Neural cell (in vitro differentiated cells): ENCODE measurements at regions not wholly inside any gene's neighbourhood (a gene's known extent, or its start where the extent isn't known, plus 50 kb on each side); places are given as distances from the start of the nearest gene placed in this dataset.

ENCODE experiments used
- H2AFZ ChIP-seq: fragments of 200-600, 300-800 bp; sonication (generic), shearing (Covaris generic); 2 replicates; pipeline ENCODE4 v1.6.0; 2014; ENCODE audit warnings: low read depth, mild to moderate bottlenecking, antibody characterized with exemption, low read length, moderate library complexity
- H3F3A ChIP-seq: fragments of 200-600 bp; shearing (Covaris generic); 2 replicates; pipeline ENCODE4 v1.6.1; 2016; ENCODE audit warnings: mild to moderate bottlenecking, moderate library complexity, mixed read lengths, antibody characterized with exemption, low read length; ENCODE audit not compliant: insufficient read depth, poor library complexity, severe bottlenecking
- H3K27ac ChIP-seq: fragments of 200-600, 300-800 bp; sonication (generic), shearing (Covaris generic); 2 replicates; pipeline ENCODE4 v1.5.1; 2014; ENCODE audit warnings: mild to moderate bottlenecking, low read length, moderate library complexity
- H3K27me3 ChIP-seq: fragments of 300-800, 200-600 bp; sonication (generic), shearing (Covaris generic); 2 replicates; pipeline ENCODE4 v1.6.0; 2014; ENCODE audit warnings: mild to moderate bottlenecking, low read depth, low read length, moderate library complexity; ENCODE audit not compliant: insufficient read depth
- H3K36me3 ChIP-seq: fragments of 300-800, 200-600 bp; sonication (generic), shearing (Covaris generic); 2 replicates; pipeline ENCODE4 v1.5.1; 2014; ENCODE audit warnings: mild to moderate bottlenecking, antibody characterized with exemption, low read length, moderate library complexity; ENCODE audit not compliant: insufficient read depth
- H3K4me2 ChIP-seq: fragments of 300-800, 200-600 bp; sonication (generic), shearing (Covaris generic); 2 replicates; pipeline ENCODE4 v1.6.0; 2014; ENCODE audit warnings: mild to moderate bottlenecking, low read length
- H3K4me3 ChIP-seq: fragments of 300-800, 200-600 bp; sonication (generic), shearing (Covaris generic); 2 replicates; pipeline ENCODE4 v1.5.1; 2014; ENCODE audit warnings: mild to moderate bottlenecking, low read length, moderate library complexity
- H3K79me2 ChIP-seq: fragments of 200-600 bp; shearing (Covaris generic); replicated peaks from 2 replicates; pipeline ENCODE4 v1.6.0; 2014; ENCODE audit warnings: mild to moderate bottlenecking, low read length, moderate library complexity; ENCODE audit not compliant: insufficient read depth
- H3K9ac ChIP-seq: fragments of 300-800, 200-600 bp; sonication (generic), shearing (Covaris generic); 2 replicates; pipeline ENCODE4 v1.6.1; 2016; ENCODE audit warnings: mild to moderate bottlenecking, low read length, mixed read lengths
- H3K9me2 ChIP-seq: fragments of 200-600 bp; shearing (Covaris generic); 2 replicates; pipeline ENCODE4 v1.6.1; 2016; ENCODE audit warnings: mild to moderate bottlenecking, low read length, mixed read lengths; ENCODE audit not compliant: insufficient read depth
- H3K9me3 ChIP-seq: fragments of 200-600, 300-800 bp; sonication (generic), shearing (Covaris generic); 2 replicates; pipeline ENCODE4 v1.6.1; 2016; ENCODE audit warnings: mild to moderate bottlenecking, mixed run types, low read length, moderate library complexity, mixed read lengths
- H4K20me1 ChIP-seq: fragments of 200-600 bp; shearing (Covaris generic); 2 replicates; pipeline ENCODE4 v1.6.1; 2016; ENCODE audit warnings: mild to moderate bottlenecking, mixed run types; ENCODE audit not compliant: insufficient read depth
- CTCF ChIP-seq: fragments of 450-650 bp; IDR thresholded peaks from 2 replicates; pipeline ENCODE4 v1.5.1; 2014; ENCODE audit warnings: antibody characterized with exemption, mild to moderate bottlenecking, moderate library complexity; ENCODE audit not compliant: poor library complexity, severe bottlenecking
- EP300 ChIP-seq: fragments of 450-650 bp; conservative IDR thresholded peaks from 2 replicates; pipeline ENCODE4 v1.6.1; 2014; ENCODE audit warnings: antibody characterized with exemption, mild to moderate bottlenecking, moderate library complexity; ENCODE audit not compliant: poor library complexity, severe bottlenecking
- EZH2 ChIP-seq: fragments of 200-600, 300-800 bp; shearing (Covaris generic), sonication (generic); IDR thresholded peaks from 2 replicates; pipeline ENCODE4 v1.6.1; 2014; ENCODE audit warnings: antibody characterized with exemption, low read length, borderline replicate concordance, mild to moderate bottlenecking; ENCODE audit not compliant: insufficient read depth, poor library complexity, severe bottlenecking
- MXI1 ChIP-seq: fragments of 450-650 bp; conservative IDR thresholded peaks from 2 replicates; pipeline ENCODE4 v1.6.1; 2014; ENCODE audit warnings: antibody characterized with exemption, mild to moderate bottlenecking; ENCODE audit not compliant: poor library complexity, severe bottlenecking
- POLR2AphosphoS5 ChIP-seq: IDR thresholded peaks from 2 replicates; pipeline ENCODE4 v1.6.1; 2012
- RAD21 ChIP-seq: fragments of 450-650 bp; conservative IDR thresholded peaks from 2 replicates; pipeline ENCODE4 v1.6.1; 2014; ENCODE audit warnings: antibody characterized with exemption, mild to moderate bottlenecking, moderate library complexity
- REST ChIP-seq: IDR thresholded peaks from 2 replicates; pipeline ENCODE4 v1.6.1; 2012; ENCODE audit warnings: borderline replicate concordance
- SMC3 ChIP-seq: fragments of 450-650 bp; conservative IDR thresholded peaks from 2 replicates; pipeline ENCODE4 v1.6.1; 2014; ENCODE audit warnings: antibody characterized with exemption, mild to moderate bottlenecking, moderate library complexity; ENCODE audit not compliant: poor library complexity
- TAF1 ChIP-seq: IDR thresholded peaks from 2 replicates; pipeline ENCODE4 v1.6.1; 2012; ENCODE audit warnings: low read depth

- no peaks in the 10 kb centered on the region for H3K9me3 ChIP-seq
- H3K27ac ChIP-seq: no peak overlapping the region
- no peaks in the 10 kb centered on the region for H3K9me2 ChIP-seq
- no peaks in the 10 kb centered on the region for H3F3A ChIP-seq
- TF ChIP-seq CTCF: no peak
- TF ChIP-seq EP300: no peak
- TF ChIP-seq REST: no peak
- no peak for TF ChIP-seq POLR2AphosphoS5
- H3K4me3 ChIP-seq: no peak overlapping the region
- H3K9ac ChIP-seq: no peak overlapping the region
- H3K79me2 ChIP-seq: no peaks in the 10 kb centered on the region
- no peaks in the 10 kb centered on the region for H3K27me3 ChIP-seq
- no peaks in the 10 kb centered on the region for H3K36me3 ChIP-seq
- no peak overlapping the region for H2AFZ ChIP-seq
- no peak overlapping the region for H3K4me2 ChIP-seq
- H4K20me1 ChIP-seq: no peaks in the 10 kb centered on the region
These were observed 70.4 kb upstream of the SLC7A11 start for GRCh38 chr4:138312536-138312911.

GRCh38 chr4:138311771-138312535 is 69.8 kb upstream of the SLC7A11 start:
- Histone ChIP-seq H3F3A (no peaks in the 10 kb centered on the region), H3K27ac (no peak overlapping the region), H3K9me3 (no peaks in the 10 kb centered on the region), H3K9ac (no peak overlapping the region), H4K20me1 (no peaks in the 10 kb centered on the region), H3K79me2 (no peaks in the 10 kb centered on the region), H3K27me3 (no peaks in the 10 kb centered on the region), H3K9me2 (no peaks in the 10 kb centered on the region), H2AFZ (no peak overlapping the region), H3K4me2 (no peak overlapping the region), H3K36me3 (no peaks in the 10 kb centered on the region), H3K4me3 (no peak overlapping the region)
- TF ChIP-seq RAD21 (no peak), MXI1 (no peak), SMC3 (no peak), CTCF (no peak), POLR2AphosphoS5 (no peak), EZH2 (no peak), EP300 (no peak), TAF1 (no peak), REST (no peak)
